Liver (tissue), 8 donors: ENCODE measurements at regions not wholly inside any gene's neighbourhood (a gene's known extent, or its start where the extent isn't known, plus 50 kb on each side); places are given as distances from the start of the nearest gene placed in this dataset.

ENCODE experiments used
- DNase-seq: peaks from one replicate; pipeline ENCODE4 v3.0.0-alpha.2; 2017; ENCODE audit warnings: low spot score
- H3K27ac ChIP-seq, 2 donors: one replicate each; pipeline ENCODE4 v1.7.0; 2013; ENCODE audit warnings: inconsistent platforms in 2 of 2, low read length in 2 of 2, control low read depth in 1 of 2, low read depth in 1 of 2, mild to moderate bottlenecking in 1 of 2
- H3K27me3 ChIP-seq, 4 donors: one replicate each; pipeline versions ENCODE4 v1.6.1 to v1.7.0; 2013; ENCODE audit warnings: low read length in 3 of 4, inconsistent platforms in 1 of 4, mild to moderate bottlenecking in 1 of 4, moderate library complexity in 1 of 4; ENCODE audit not compliant: control insufficient read depth in 4 of 4, insufficient read depth in 4 of 4
- H3K36me3 ChIP-seq, 4 donors: one replicate each; pipeline versions ENCODE4 v1.6.1 to v1.7.0; 2013; ENCODE audit warnings: low read length in 3 of 4, mild to moderate bottlenecking in 3 of 4, low read depth in 1 of 4, moderate library complexity in 1 of 4; ENCODE audit not compliant: control insufficient read depth in 4 of 4, insufficient read depth in 3 of 4
- H3K4me1 ChIP-seq, 4 donors: one replicate each; pipeline versions ENCODE4 v1.6.1 to v1.7.0; 2013; ENCODE audit warnings: low read length in 3 of 4, mild to moderate bottlenecking in 3 of 4, moderate library complexity in 1 of 4; ENCODE audit not compliant: control insufficient read depth in 4 of 4, insufficient read depth in 4 of 4
- H3K4me3 ChIP-seq, 3 donors: one replicate each; pipeline versions ENCODE4 v1.6.1 to v1.7.0; 2013; ENCODE audit warnings: low read length in 3 of 3, control low read depth in 1 of 3, low read depth in 1 of 3, mild to moderate bottlenecking in 1 of 3
- H3K9ac ChIP-seq, 2 donors: one replicate each; pipeline ENCODE4 v1.7.0; 2013; ENCODE audit warnings: low read length in 2 of 2, mild to moderate bottlenecking in 2 of 2, moderate library complexity in 2 of 2, control low read depth in 1 of 2, low read depth in 1 of 2
- H3K9me3 ChIP-seq, 4 donors: one replicate each; pipeline versions ENCODE4 v1.6.1 to v1.7.0; 2013; ENCODE audit warnings: low read length in 3 of 4; ENCODE audit not compliant: control insufficient read depth in 4 of 4
- ATF3 ChIP-seq: IDR thresholded peaks from 2 replicates; pipeline ENCODE4 v1.6.1; 2016; ENCODE audit warnings: antibody characterized with exemption
- CTCF ChIP-seq: fragments of 150-350 bp; IDR thresholded peaks from 2 replicates; pipeline ENCODE4 v1.5.1; 2017; ENCODE audit warnings: improper control_type of control experiment, low read depth, low read length; ENCODE audit not compliant: missing input control
- EGR1 ChIP-seq, 2 donors: IDR thresholded peaks; 2 replicates each; pipeline ENCODE4 v1.6.1; 2016 to 2018; ENCODE audit warnings: antibody characterized with exemption in 2 of 2, low read depth in 2 of 2
- FOXA1 ChIP-seq: IDR thresholded peaks from 2 replicates; pipeline ENCODE4 v1.6.1; 2016; ENCODE audit warnings: antibody characterized with exemption
- FOXA2 ChIP-seq: IDR thresholded peaks from 2 replicates; pipeline ENCODE4 v1.6.1; 2016; ENCODE audit warnings: antibody characterized with exemption
- GABPA ChIP-seq, 2 donors: IDR thresholded peaks in 1 of 2; conservative IDR thresholded peaks in 1 of 2; 2 replicates each; pipeline ENCODE4 v1.6.1; 2016; ENCODE audit warnings: antibody characterized with exemption in 2 of 2, mild to moderate bottlenecking in 1 of 2, moderate library complexity in 1 of 2
- HNF4A ChIP-seq, 2 donors: conservative IDR thresholded peaks; 2 replicates each; pipeline ENCODE4 v1.6.1; 2016; ENCODE audit warnings: antibody characterized with exemption in 2 of 2, mild to moderate bottlenecking in 2 of 2
- HNF4G ChIP-seq: IDR thresholded peaks from 2 replicates; pipeline ENCODE4 v1.6.1; 2016; ENCODE audit warnings: antibody characterized with exemption
- JUND ChIP-seq, 2 donors: IDR thresholded peaks; 2 replicates each; pipeline ENCODE4 v1.6.1; 2016; ENCODE audit warnings: antibody characterized with exemption in 2 of 2
- MAX ChIP-seq: IDR thresholded peaks from 2 replicates; pipeline ENCODE4 v1.6.1; 2016; ENCODE audit warnings: antibody characterized with exemption
- NR2F2 ChIP-seq: IDR thresholded peaks from 2 replicates; pipeline ENCODE4 v1.6.1; 2016; ENCODE audit warnings: antibody characterized with exemption
- RAD21 ChIP-seq, 2 donors: IDR thresholded peaks; 2 replicates each; pipeline ENCODE4 v1.6.1; 2016; ENCODE audit warnings: antibody characterized with exemption in 2 of 2, mild to moderate bottlenecking in 2 of 2
- REST ChIP-seq: IDR thresholded peaks from 2 replicates; pipeline ENCODE4 v1.6.1; 2016; ENCODE audit warnings: antibody characterized with exemption, mild to moderate bottlenecking
- RXRA ChIP-seq, 2 donors: IDR thresholded peaks; 2 replicates each; pipeline ENCODE4 v1.6.1; 2017 to 2018; ENCODE audit warnings: antibody characterized with exemption in 2 of 2, mild to moderate bottlenecking in 1 of 2
- SP1 ChIP-seq: IDR thresholded peaks from 2 replicates; pipeline ENCODE4 v1.6.1; 2018; ENCODE audit warnings: antibody characterized with exemption, mild to moderate bottlenecking
- TAF1 ChIP-seq: conservative IDR thresholded peaks from 2 replicates; pipeline ENCODE4 v1.6.1; 2016; ENCODE audit warnings: antibody characterized with exemption, mild to moderate bottlenecking
- YY1 ChIP-seq: IDR thresholded peaks from 2 replicates; pipeline ENCODE4 v1.6.1; 2016; ENCODE audit warnings: antibody characterized with exemption, mild to moderate bottlenecking
- ZBTB33 ChIP-seq: IDR thresholded peaks from 2 replicates; pipeline ENCODE4 v1.6.1; 2016; ENCODE audit warnings: antibody characterized with exemption
- WGBS: extraction: QIAGEN DNeasy Blood & Tissue Kit; methylation state at CpG from one replicate; pipeline ENCODE4 v1.1.7; 2013; 5-methylcytosine and 5-hydroxymethylcytosine counted together
- donor health status: healthy.
- donor health status: healthy.
- donor health status: healthy.
- donor health status: healthy.
- donor health status: healthy.

- no peak for TF ChIP-seq NR2F2
- TF ChIP-seq FOXA2: no peak
- no peak for TF ChIP-seq GABPA (IDR thresholded peaks at IDR 0.05 in 1 of 2, conservative IDR thresholded peaks at IDR 0.05 in 1 of 2)
- TF ChIP-seq SP1: no peak
- no peak for TF ChIP-seq REST
- no peak for TF ChIP-seq JUND (IDR thresholded peaks at IDR 0.05)
- no peak for TF ChIP-seq HNF4A (conservative IDR thresholded peaks at IDR 0.05)
- no peak for TF ChIP-seq ATF3
- TF ChIP-seq MAX: no peak
- no peak for TF ChIP-seq CTCF
- no peak for TF ChIP-seq TAF1
- TF ChIP-seq HNF4G: no peak
- no peak for TF ChIP-seq EGR1 (IDR thresholded peaks at IDR 0.05; ENCODE audit: low read depth in 2 of 2)
- no peak for TF ChIP-seq RAD21 (IDR thresholded peaks at IDR 0.05)
- no peak for TF ChIP-seq FOXA1
- no peak for TF ChIP-seq RXRA (IDR thresholded peaks at IDR 0.05)
- TF ChIP-seq YY1: no peak
- no peak for TF ChIP-seq ZBTB33
- no peaks in the 10 kb centered on the region for H3K9me3 ChIP-seq
- H3K9ac ChIP-seq: no peak overlapping the region
- H3K36me3 ChIP-seq: no peaks in the 10 kb centered on the region
- H3K4me3 ChIP-seq: no peak overlapping the region
- WGBS: 52% methylated on average over 10 of the region's 10 CpGs
- H3K27ac ChIP-seq: no peak overlapping the region
- peaks cover 0 to 2% (median 0%) of the 10 kb centered on the region in 4 donors for H3K27me3 ChIP-seq
- no peak for DNase-seq
- no peaks in the 10 kb centered on the region for H3K4me1 ChIP-seq
These were observed 201.1 kb downstream of the PRDM2 start for GRCh38 chr1:13901039-13901438.
